ENCODE measurements at regions not wholly inside any gene's neighbourhood (a gene's known extent, or its start where the extent isn't known, plus 50 kb on each side); places are given as distances from the start of the nearest gene placed in this dataset.
"Not testable (repeated sequence)": the region's sequence is repeated elsewhere in the genome, so short reads cannot be mapped to it uniquely, and the experiment has no call there.

DNA sequence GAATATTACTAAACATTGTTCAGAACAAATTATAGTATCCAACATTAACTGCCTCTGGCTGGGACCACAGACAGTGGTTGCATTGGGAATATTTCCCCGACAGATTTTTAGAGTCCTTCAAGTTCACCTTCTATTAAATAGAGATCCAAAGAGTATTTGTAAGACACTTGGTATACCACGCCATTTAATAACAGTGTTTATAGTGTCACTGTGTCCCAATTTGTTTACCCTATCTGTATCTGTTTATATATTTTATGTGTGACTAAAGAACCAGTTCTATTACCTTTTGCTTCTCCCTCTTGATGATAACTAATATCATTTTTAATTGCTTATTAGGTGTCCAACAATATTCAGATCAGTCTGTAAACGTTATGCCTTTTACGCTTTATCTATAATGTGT is 191.3 kb upstream of the IRX5 start:
- DNase-seq (ENCODE audit: low spot score in 2 of 2), result no peak
- no peaks in the 10 kb centered on the region for H3K4me1 Mint-ChIP-seq
- peaks cover 1% of the 10 kb centered on the region for H3K9me3 Mint-ChIP-seq
- no peaks in the 10 kb centered on the region for H3K36me3 Mint-ChIP-seq
- H3K27ac Mint-ChIP-seq, result no peak overlapping the region
- H3K4me3 Mint-ChIP-seq, result no peak overlapping the region
- no peak for ATAC-seq (ENCODE audit: low read depth)
- H3K27me3 Mint-ChIP-seq, result no peaks in the 10 kb centered on the region

DNA sequence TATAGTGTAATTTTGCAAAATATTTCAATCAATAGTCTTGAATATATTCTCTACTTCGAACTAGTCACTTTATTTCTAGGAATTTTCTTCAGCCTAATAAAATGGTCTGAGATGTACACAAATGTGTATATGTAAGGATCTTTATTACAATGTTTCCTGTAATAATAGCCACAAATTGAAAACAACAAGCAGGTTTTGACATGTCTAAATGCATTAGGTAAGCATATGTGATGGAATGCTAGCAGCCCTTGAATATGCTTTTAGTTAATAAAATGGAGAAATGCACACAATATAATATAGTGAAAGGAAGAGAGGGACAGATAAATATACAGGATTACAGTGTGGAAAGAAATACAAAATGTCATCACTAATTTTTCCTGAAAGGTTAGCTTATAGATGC is 196.5 kb upstream of the IRX5 start:
- no peak overlapping the region for H3K27ac Mint-ChIP-seq
- no peak for DNase-seq (ENCODE audit: low spot score in 2 of 2)
- no peaks in the 10 kb centered on the region for H3K9me3 Mint-ChIP-seq
- no peaks in the 10 kb centered on the region for H3K27me3 Mint-ChIP-seq
- no peaks in the 10 kb centered on the region for H3K36me3 Mint-ChIP-seq
- no peak overlapping the region for H3K4me3 Mint-ChIP-seq
- H3K4me1 Mint-ChIP-seq, result no peaks in the 10 kb centered on the region
- no peak for ATAC-seq (ENCODE audit: low read depth)

DNA sequence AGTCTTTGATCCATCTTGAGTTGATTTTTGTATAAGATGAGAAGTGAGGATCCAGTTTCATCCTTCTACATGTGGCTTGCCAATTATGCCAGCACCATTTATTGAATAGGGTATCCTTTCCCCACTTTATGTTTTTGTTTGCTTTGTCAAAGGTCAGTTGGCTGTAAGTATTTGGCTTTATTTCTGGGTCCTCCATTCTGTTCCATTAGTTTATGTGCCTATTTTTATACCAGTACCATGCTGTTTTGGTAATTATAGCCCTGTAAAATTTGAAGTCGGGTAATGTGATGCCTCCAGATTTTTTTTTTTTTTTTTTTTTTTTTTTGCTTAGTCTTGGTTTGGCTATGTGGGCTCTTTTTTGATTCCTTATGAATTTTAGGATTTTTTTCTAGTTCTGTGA is 203.0 kb upstream of the IRX5 start:
- H3K36me3 Mint-ChIP-seq; H3K4me1 Mint-ChIP-seq; ATAC-seq (ENCODE audit: low read depth); H3K27ac Mint-ChIP-seq; H3K4me3 Mint-ChIP-seq; H3K9me3 Mint-ChIP-seq; H3K27me3 Mint-ChIP-seq; DNase-seq (ENCODE audit: low spot score in 2 of 2): not testable (repeated sequence)

DNA sequence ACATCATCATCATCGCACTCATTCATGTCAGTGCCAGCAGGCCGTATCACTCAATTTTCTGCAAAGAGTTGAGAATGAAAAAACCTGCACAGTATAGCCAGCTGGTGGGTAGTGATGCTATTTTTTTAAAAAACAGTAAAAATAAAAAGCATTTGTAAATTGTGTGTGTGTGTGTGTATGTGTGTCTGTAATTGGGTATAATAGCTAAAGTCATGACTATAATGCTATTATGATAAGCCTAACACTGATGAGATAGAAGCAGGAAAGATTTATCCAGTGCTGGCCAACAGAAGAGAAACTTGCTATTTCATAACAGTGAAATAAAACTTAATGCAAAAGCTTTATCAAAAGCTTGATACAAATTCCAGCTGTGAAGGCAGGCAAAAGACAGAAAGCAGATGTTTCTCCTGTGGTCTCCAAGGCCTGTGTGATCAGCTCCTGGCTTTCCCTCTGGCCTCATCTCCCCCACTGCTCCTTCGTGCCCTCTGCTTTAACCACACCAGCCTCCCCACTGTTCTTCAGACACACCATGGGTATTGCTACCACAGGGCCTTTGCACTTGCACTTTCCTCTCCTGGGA is 206.2 kb upstream of the IRX5 start:
- no peak overlapping the region for H3K4me3 Mint-ChIP-seq
- DNase-seq (ENCODE audit: low spot score in 2 of 2) (no peak), ATAC-seq (ENCODE audit: low read depth) (no peak)
- H3K27ac Mint-ChIP-seq, result no peak overlapping the region
- H3K27me3 Mint-ChIP-seq, result no peaks in the 10 kb centered on the region
- no peaks in the 10 kb centered on the region for H3K4me1 Mint-ChIP-seq
- H3K9me3 Mint-ChIP-seq, result peaks cover 6% of the 10 kb centered on the region
- H3K36me3 Mint-ChIP-seq, result no peaks in the 10 kb centered on the region

DNA sequence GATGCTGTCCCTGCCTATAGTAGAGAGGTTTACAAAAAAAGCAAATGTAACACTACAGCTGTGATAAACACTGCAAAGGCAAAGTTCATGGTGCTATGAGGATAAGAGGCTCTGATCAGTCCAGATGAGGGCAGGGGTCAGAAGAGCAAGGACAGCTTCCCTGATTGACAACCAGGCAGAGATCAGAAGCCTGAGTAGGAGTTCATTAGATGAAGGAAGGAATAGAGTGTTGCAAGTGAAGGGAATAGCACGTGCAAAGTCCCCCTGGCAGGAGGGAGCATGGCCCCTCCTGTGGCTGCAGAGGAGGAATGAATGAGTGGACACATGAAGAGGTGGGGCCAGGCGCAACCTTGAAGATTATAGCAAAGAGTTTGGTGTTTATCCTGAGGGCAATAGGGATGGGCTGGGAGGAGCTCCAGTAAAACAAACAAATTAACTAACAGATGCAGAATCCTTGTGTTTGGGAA is 208.4 kb upstream of the IRX5 start:
- Mint-ChIP-seq H3K27ac (no peak overlapping the region), H3K4me3 (no peak overlapping the region), H3K4me1 (no peaks in the 10 kb centered on the region), H3K9me3 (peaks cover 9% of the 10 kb centered on the region), H3K27me3 (no peaks in the 10 kb centered on the region), H3K36me3 (no peaks in the 10 kb centered on the region)
- DNase-seq (ENCODE audit: low spot score in 2 of 2) (no peak), ATAC-seq (ENCODE audit: low read depth) (no peak)

DNA sequence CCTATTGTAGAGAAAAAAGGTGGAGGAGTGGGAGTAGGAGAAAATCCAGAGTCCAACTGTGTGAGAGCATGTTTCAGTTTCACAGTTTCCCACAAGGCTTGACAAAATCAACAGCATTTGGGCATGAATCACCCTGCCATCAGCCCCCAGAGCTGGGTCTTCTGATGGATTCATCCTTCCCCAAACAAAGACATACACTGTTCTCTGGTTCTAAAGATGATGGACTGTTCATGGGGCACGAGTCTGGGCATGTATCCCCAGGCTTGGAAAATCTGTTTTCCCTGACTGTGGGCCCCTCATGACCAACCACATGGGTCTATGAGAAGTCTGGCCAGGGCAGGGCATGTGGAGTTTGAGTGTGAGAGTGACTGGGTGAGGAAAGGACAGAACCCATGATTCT is 210.4 kb upstream of the IRX5 start:
- ATAC-seq (ENCODE audit: low read depth) (no peak), DNase-seq (ENCODE audit: low spot score in 2 of 2) (no peak)
- no peak overlapping the region for H3K27ac Mint-ChIP-seq
- H3K36me3 Mint-ChIP-seq, result no peaks in the 10 kb centered on the region
- H3K4me1 Mint-ChIP-seq, result no peaks in the 10 kb centered on the region
- peaks cover 8% of the 10 kb centered on the region for H3K9me3 Mint-ChIP-seq
- H3K27me3 Mint-ChIP-seq, result no peaks in the 10 kb centered on the region
- no peak overlapping the region for H3K4me3 Mint-ChIP-seq

DNA sequence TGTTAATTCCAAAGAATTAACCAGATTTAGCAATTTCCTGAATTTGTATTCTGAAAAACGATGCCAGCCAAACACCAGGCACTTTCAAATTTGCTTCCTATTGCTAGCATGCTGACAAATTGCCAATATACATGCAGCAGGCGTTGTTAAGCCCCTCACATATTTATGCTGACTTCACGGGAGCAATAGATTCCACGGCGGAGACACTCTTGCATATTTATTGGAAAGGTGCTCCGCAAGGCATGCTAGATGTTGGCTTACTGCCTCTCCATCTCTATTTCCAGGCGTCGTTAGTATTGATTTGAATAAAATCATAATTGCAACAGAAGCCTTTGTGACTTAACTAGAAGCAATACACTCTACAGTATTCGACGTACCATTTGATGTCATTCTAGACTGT is 211.0 kb upstream of the IRX5 start:
- no peak for ATAC-seq (ENCODE audit: low read depth)
- Mint-ChIP-seq H3K4me3 (no peak overlapping the region), H3K36me3 (no peaks in the 10 kb centered on the region), H3K27ac (no peak overlapping the region), H3K4me1 (no peaks in the 10 kb centered on the region), H3K9me3 (peaks cover 6% of the 10 kb centered on the region), H3K27me3 (no peaks in the 10 kb centered on the region)
- DNase-seq (ENCODE audit: low spot score in 2 of 2), result no peak

DNA sequence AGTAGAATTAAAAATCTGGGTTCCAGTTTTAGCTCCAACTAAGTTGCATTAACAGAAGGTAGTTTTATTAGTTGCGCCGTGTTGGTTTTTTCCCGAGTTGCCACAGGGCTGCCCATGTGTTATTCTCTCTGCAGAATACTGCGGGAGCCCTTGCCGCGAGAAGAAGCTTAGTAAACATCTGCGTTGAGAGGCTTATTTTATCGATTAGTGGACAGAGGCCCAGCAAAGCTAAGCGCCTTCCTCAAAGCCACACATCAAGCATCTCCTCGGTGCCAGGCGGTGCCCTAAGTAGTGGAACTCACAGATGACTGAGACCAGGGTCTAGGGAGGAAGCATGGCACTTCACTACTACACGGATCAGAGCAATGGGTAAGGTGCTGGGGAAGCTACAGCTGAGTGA is 212.3 kb upstream of the IRX5 start:
- H3K27ac Mint-ChIP-seq, result no peak overlapping the region
- no peak for ATAC-seq (ENCODE audit: low read depth)
- H3K4me1 Mint-ChIP-seq, result no peaks in the 10 kb centered on the region

DNA sequence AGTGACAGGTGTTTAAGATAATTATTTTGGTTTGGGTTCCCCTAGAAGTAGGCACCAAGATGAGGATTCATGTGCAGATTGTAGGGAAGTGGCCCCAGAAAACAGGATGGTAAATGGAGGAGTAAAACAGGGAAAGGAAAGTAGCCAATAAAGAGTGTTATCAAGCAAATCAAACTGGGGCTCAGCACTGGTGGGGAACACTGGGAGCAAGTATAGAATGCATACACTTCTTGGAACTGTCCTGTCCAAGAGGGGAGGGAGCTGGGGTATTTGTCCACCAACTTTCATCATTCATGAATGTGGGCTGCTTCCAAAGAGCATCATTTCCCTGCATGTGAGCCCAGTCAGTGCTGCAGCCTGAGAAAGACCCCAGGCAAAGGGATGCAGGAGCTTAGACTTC is 215.7 kb upstream of the IRX5 start:
- Mint-ChIP-seq H3K9me3 (peaks cover 6% of the 10 kb centered on the region), H3K27me3 (no peaks in the 10 kb centered on the region), H3K4me1 (no peaks in the 10 kb centered on the region), H3K36me3 (no peaks in the 10 kb centered on the region), H3K27ac (no peak overlapping the region), H3K4me3 (no peak overlapping the region)
- ATAC-seq (ENCODE audit: low read depth) (no peak), DNase-seq (ENCODE audit: low spot score in 2 of 2) (no peak)

More for the DNA sequence above, 212.3 kb upstream of the IRX5 start:
- Mint-ChIP-seq H3K36me3 (no peaks in the 10 kb centered on the region), H3K9me3 (peaks cover 6% of the 10 kb centered on the region), H3K4me3 (no peak overlapping the region), H3K27me3 (no peaks in the 10 kb centered on the region)
- no peak for DNase-seq (ENCODE audit: low spot score in 2 of 2)

DNA sequence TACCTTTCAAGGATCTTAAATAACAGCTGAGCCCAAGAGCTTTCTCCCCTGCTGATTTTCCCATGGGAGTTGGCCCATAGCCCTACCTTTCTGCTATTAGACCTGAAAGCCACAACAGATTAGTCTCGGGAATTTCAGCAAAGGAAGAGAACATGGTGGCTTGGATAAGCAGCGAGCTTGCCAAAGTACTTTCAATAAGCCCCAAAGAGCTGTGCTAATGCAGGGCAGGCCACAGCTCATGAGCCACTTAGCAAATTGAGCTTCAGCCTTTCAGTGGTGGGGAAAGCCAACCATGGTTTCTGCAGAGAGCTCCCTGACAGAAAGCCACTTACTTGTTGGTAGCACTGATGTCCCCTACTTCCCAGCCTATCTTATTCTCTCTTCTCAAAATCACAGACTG is 217.8 kb upstream of the IRX5 start:
- no peaks in the 10 kb centered on the region for H3K27me3 Mint-ChIP-seq
- DNase-seq (ENCODE audit: low spot score in 2 of 2) (no peak), ATAC-seq (ENCODE audit: low read depth) (no peak)
- no peaks in the 10 kb centered on the region for H3K36me3 Mint-ChIP-seq
- no peaks in the 10 kb centered on the region for H3K4me1 Mint-ChIP-seq
- H3K9me3 Mint-ChIP-seq, result peaks cover 6% of the 10 kb centered on the region
- no peak overlapping the region for H3K4me3 Mint-ChIP-seq
- H3K27ac Mint-ChIP-seq, result no peak overlapping the region

DNA sequence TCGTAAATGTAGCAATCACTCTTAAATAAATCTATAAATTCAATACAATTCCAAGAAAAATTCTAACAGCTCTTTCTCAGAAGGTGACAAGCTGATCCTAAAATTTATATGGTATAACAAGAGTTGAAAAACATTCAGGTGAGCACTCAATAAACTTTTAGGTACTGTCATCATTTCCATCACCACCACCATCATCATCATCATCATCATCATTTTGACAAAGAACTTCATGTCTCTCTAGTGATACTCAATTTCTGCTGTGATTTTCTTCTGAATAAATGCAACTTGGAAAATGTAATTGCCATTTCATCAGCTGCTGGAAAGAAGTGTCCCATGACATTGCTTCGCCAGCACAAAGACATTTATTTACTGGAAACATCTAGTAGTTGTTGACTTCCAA is 222.9 kb upstream of the IRX5 start:
- Mint-ChIP-seq H3K4me3 (no peak overlapping the region), H3K36me3 (no peaks in the 10 kb centered on the region), H3K9me3 (peaks cover 8% of the 10 kb centered on the region), H3K4me1 (no peaks in the 10 kb centered on the region), H3K27ac (no peak overlapping the region), H3K27me3 (no peaks in the 10 kb centered on the region)
- ATAC-seq (ENCODE audit: low read depth), result no peak
- DNase-seq (ENCODE audit: low spot score in 2 of 2), result no peak

DNA sequence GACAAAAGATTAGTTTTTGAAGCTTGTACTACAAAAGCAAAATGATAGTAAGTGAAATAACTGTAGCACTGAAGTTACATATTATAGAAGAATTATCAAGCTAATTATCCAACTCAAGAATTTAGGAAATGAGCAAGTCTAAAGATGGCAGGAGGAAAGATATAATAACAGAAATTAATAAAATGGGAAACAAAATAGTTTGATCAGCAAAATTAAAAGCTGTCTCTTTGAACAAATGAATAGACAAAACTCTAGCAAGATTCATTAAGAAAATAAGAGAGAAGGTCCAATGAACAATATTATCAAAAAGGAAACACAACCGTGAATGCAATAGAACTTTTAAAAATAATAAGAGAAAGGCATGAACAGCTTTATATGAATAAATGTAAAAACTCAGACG is 224.3 kb upstream of the IRX5 start:
- Mint-ChIP-seq H3K4me3 (no peak overlapping the region), H3K9me3 (peaks cover 6% of the 10 kb centered on the region), H3K4me1 (no peaks in the 10 kb centered on the region), H3K27me3 (no peaks in the 10 kb centered on the region), H3K36me3 (no peaks in the 10 kb centered on the region), H3K27ac (no peak overlapping the region)
- ATAC-seq (ENCODE audit: low read depth) (no peak), DNase-seq (ENCODE audit: low spot score in 2 of 2) (no peak)

DNA sequence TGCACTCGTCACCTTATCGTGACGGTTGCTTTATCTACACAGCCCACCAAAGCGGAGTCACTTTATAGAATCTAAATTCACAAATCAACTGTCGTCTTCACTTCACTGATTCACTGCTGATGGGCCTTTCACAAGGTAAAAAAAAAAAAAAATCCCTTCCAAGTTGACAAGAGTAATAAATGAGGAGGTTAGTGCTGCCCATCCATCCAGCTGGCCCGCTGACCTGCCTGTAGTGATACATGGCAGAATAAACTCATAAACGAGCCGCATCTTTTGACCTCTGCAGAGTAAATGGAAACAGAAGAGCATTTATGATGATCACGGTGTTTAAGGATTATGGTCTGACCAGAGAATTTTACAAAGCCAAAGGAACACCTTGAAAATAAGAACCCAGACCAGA is 227.3 kb upstream of the IRX5 start:
- peaks cover 5% of the 10 kb centered on the region for H3K9me3 Mint-ChIP-seq
- no peak overlapping the region for H3K4me3 Mint-ChIP-seq
- no peak overlapping the region for H3K27ac Mint-ChIP-seq
- H3K4me1 Mint-ChIP-seq, result no peaks in the 10 kb centered on the region
- H3K27me3 Mint-ChIP-seq, result no peaks in the 10 kb centered on the region
- DNase-seq (ENCODE audit: low spot score in 2 of 2) (no peak), ATAC-seq (ENCODE audit: low read depth) (no peak)
- no peaks in the 10 kb centered on the region for H3K36me3 Mint-ChIP-seq

DNA sequence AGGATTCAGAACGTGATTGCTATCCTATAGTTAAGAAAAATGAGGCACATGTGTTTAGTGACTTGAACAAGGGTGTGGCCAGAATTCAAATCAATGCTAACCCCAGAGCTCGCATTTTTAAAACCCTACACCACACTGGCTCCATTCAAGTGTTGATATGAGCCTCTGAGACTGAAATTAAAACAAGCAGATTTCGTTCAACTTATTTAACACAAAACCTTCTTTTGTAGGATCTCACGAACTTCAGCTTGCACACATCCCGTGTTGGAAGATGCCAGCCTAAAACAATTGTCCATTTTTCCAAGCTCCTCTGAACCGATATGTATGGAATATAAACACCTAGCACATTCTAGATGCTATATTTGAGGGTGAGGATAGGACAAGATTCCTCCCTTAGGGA is 231.0 kb upstream of the IRX5 start:
- H3K27ac Mint-ChIP-seq, result no peak overlapping the region
- DNase-seq (ENCODE audit: low spot score in 2 of 2) (no peak), ATAC-seq (ENCODE audit: low read depth) (no peak)
- H3K27me3 Mint-ChIP-seq, result no peaks in the 10 kb centered on the region
- H3K4me3 Mint-ChIP-seq, result no peak overlapping the region
- no peaks in the 10 kb centered on the region for H3K36me3 Mint-ChIP-seq
- H3K9me3 Mint-ChIP-seq, result peaks cover 5% of the 10 kb centered on the region
- no peaks in the 10 kb centered on the region for H3K4me1 Mint-ChIP-seq

DNA sequence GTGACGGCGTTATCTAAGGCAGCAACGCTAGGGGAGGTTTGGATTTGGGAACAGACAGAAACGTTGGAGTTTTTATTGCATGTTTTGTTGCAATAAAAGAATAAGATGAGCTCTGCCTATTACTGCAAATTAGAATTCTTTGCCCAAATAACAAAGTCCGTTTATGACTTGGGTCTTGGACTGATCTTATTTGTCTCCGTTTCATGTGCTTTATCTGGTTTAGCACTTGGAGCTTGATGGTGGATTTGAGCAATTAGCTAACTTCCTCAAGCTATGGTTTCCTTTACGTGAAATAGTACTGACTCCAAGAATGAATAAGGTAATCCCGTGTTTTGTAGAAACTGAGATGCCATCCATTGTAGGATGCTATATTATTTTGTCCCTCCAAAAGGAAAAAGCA is 233.0 kb upstream of the IRX5 start:
- no peak overlapping the region for H3K4me3 Mint-ChIP-seq
- H3K9me3 Mint-ChIP-seq, result peaks cover 3% of the 10 kb centered on the region
- no peaks in the 10 kb centered on the region for H3K36me3 Mint-ChIP-seq
- H3K4me1 Mint-ChIP-seq, result no peaks in the 10 kb centered on the region
- no peak overlapping the region for H3K27ac Mint-ChIP-seq
- H3K27me3 Mint-ChIP-seq, result no peaks in the 10 kb centered on the region
- DNase-seq (ENCODE audit: low spot score in 2 of 2) (no peak), ATAC-seq (ENCODE audit: low read depth) (no peak)
